H9 (cell line): ENCODE measurements at regions not wholly inside any gene's neighbourhood (a gene's known extent, or its start where the extent isn't known, plus 50 kb on each side); places are given as distances from the start of the nearest gene placed in this dataset.
A peak's percentile ranks its signal among the peaks of the same experiment; 100 is the strongest.
"Not testable (repeated sequence)": the region's sequence is repeated elsewhere in the genome, so short reads cannot be mapped to it uniquely, and the experiment has no call there.

Source experiments
- DNase-seq: peaks from one replicate; pipeline ENCODE4 v3.0.0-alpha.2; 2017
- H2AFZ ChIP-seq: one replicate; pipeline ENCODE4 v1.6.1; 2013; ENCODE audit warnings: mild to moderate bottlenecking, low read length, control low read depth, moderate library complexity
- H2AK5ac ChIP-seq: 2 replicates; pipeline ENCODE4 v1.6.1; 2013; ENCODE audit warnings: low read length, control low read depth, mixed read lengths; ENCODE audit not compliant: insufficient read length
- H2BK120ac ChIP-seq: one replicate; pipeline ENCODE4 v1.6.1; 2013; ENCODE audit warnings: low read depth, mild to moderate bottlenecking, low read length, control low read depth, inconsistent platforms; ENCODE audit not compliant: poor library complexity, severe bottlenecking
- H2BK12ac ChIP-seq: 2 replicates; pipeline ENCODE4 v1.6.1; 2013; ENCODE audit warnings: low read length, control low read depth, mixed read lengths, low read depth; ENCODE audit not compliant: insufficient read length
- H2BK15ac ChIP-seq: 2 replicates; pipeline ENCODE4 v1.6.1; 2013; ENCODE audit warnings: low read depth, low read length, control low read depth
- H2BK20ac ChIP-seq: one replicate; pipeline ENCODE4 v1.6.1; 2013; ENCODE audit warnings: low read depth, mild to moderate bottlenecking, low read length, control low read depth, inconsistent platforms; ENCODE audit not compliant: poor library complexity, severe bottlenecking
- H2BK5ac ChIP-seq: 2 replicates; pipeline ENCODE4 v1.6.1; 2013; ENCODE audit warnings: low read length, control low read depth, mixed read lengths; ENCODE audit not compliant: insufficient read length
- H3K14ac ChIP-seq: 2 replicates; pipeline ENCODE4 v1.6.1; 2013; ENCODE audit warnings: low read length, control low read depth; ENCODE audit not compliant: insufficient read depth
- H3K18ac ChIP-seq: 2 replicates; pipeline ENCODE4 v1.6.1; 2013; ENCODE audit warnings: low read depth, mild to moderate bottlenecking, mixed read lengths, low read length, control low read depth; ENCODE audit not compliant: insufficient read length
- H3K23ac ChIP-seq: 2 replicates; pipeline ENCODE4 v1.6.1; 2013; ENCODE audit warnings: low read length, control low read depth, mixed read lengths, low read depth; ENCODE audit not compliant: insufficient read length
- H3K23me2 ChIP-seq: 2 replicates; pipeline ENCODE4 v1.6.1; 2013; ENCODE audit warnings: low read depth, mild to moderate bottlenecking, mixed read lengths, low read length, control low read depth; ENCODE audit not compliant: insufficient read length, poor library complexity, severe bottlenecking
- H3K27ac ChIP-seq: 2 replicates; pipeline ENCODE4 v1.5.1; 2013; ENCODE audit warnings: low read length, control low read depth, mixed read lengths, low read depth; ENCODE audit not compliant: insufficient read length
- H3K27me3 ChIP-seq: 2 replicates; pipeline ENCODE4 v1.6.1; 2013; ENCODE audit warnings: low read length, control low read depth, inconsistent platforms; ENCODE audit not compliant: insufficient read depth
- H3K4ac ChIP-seq: 2 replicates; pipeline ENCODE4 v1.6.1; 2013; ENCODE audit warnings: low read depth, mild to moderate bottlenecking, control low read depth, inconsistent platforms, low read length, moderate library complexity
- H3K4me1 ChIP-seq: 2 replicates; pipeline ENCODE4 v1.6.1; 2013; ENCODE audit warnings: low read length, control low read depth, inconsistent platforms; ENCODE audit not compliant: insufficient read depth
- H3K4me2 ChIP-seq: 2 replicates; pipeline ENCODE4 v1.6.1; 2013; ENCODE audit warnings: low read length, control low read depth, mixed read lengths; ENCODE audit not compliant: insufficient read length, insufficient read depth
- H3K56ac ChIP-seq: 2 replicates; pipeline ENCODE4 v1.6.1; 2013; ENCODE audit warnings: low read depth, mild to moderate bottlenecking, mixed read lengths, low read length, control low read depth; ENCODE audit not compliant: insufficient read length
- H3K79me1 ChIP-seq: 2 replicates; pipeline ENCODE4 v1.6.1; 2013; ENCODE audit warnings: low read depth, mild to moderate bottlenecking, moderate library complexity, low read length, control low read depth, inconsistent platforms; ENCODE audit not compliant: insufficient read depth, poor library complexity, severe bottlenecking
- H3K79me2 ChIP-seq: 2 replicates; pipeline ENCODE4 v1.6.1; 2013; ENCODE audit warnings: low read length, control low read depth, inconsistent platforms; ENCODE audit not compliant: insufficient read depth
- H3K9ac ChIP-seq: 2 replicates; pipeline ENCODE4 v1.6.1; 2013; ENCODE audit warnings: low read length, control low read depth, mixed read lengths; ENCODE audit not compliant: insufficient read length; ENCODE audit errors: extremely low read depth
- H3K9me3 ChIP-seq: one replicate; pipeline ENCODE4 v1.6.1; 2013; ENCODE audit warnings: low read depth, low read length, inconsistent platforms; ENCODE audit not compliant: control insufficient read depth
- H3T11ph ChIP-seq: one replicate; pipeline ENCODE4 v1.6.1; 2013; ENCODE audit warnings: mild to moderate bottlenecking, low read length, control low read depth, inconsistent platforms
- H4K20me1 ChIP-seq: one replicate; pipeline ENCODE4 v1.6.1; 2013; ENCODE audit not compliant: control insufficient read depth, insufficient read length, insufficient read depth
- H4K5ac ChIP-seq: 2 replicates; pipeline ENCODE4 v1.6.1; 2013; ENCODE audit warnings: low read depth, mild to moderate bottlenecking, mixed read lengths, low read length, control low read depth; ENCODE audit not compliant: insufficient read length
- H4K8ac ChIP-seq: replicated peaks from 2 replicates; pipeline ENCODE4 v1.6.1; 2013; ENCODE audit warnings: low read length, control low read depth, mixed read lengths, low read depth; ENCODE audit not compliant: insufficient read length
- H4K91ac ChIP-seq: 2 replicates; pipeline ENCODE4 v1.6.1; 2013; ENCODE audit warnings: low read depth, mild to moderate bottlenecking, moderate library complexity, mixed read lengths, low read length, control low read depth; ENCODE audit not compliant: insufficient read length
- H3K27ac Mint-ChIP-seq, 3 experiments: 2 replicates in 2 of 3; 3 replicates in 1 of 3; pipeline ENCODE4 v1.8.0; 2020 to 2021; ENCODE audit warnings: mixed read lengths in 3 of 3, mild to moderate bottlenecking in 1 of 3, moderate library complexity in 1 of 3
- H3K27me3 Mint-ChIP-seq: 2 replicates; pipeline ENCODE4 v1.8.0; 2021; ENCODE audit warnings: low read depth, mild to moderate bottlenecking, moderate library complexity, mixed read lengths
- H3K36me3 Mint-ChIP-seq, 3 experiments: 2 replicates in 2 of 3; 3 replicates in 1 of 3; pipeline ENCODE4 v1.8.0; 2020 to 2021; ENCODE audit warnings: low read depth in 3 of 3, mixed read lengths in 3 of 3; ENCODE audit not compliant: insufficient read depth in 1 of 3
- H3K4me1 Mint-ChIP-seq, 2 experiments: 2 replicates each; pipeline ENCODE4 v1.8.0; 2020; ENCODE audit warnings: mixed read lengths in 2 of 2
- H3K4me3 Mint-ChIP-seq, 2 experiments: 2 replicates in 1 of 2; 3 replicates in 1 of 2; pipeline ENCODE4 v1.8.0; 2020 to 2021; ENCODE audit warnings: mild to moderate bottlenecking in 2 of 2, mixed read lengths in 2 of 2, moderate library complexity in 1 of 2
- H3K9me3 Mint-ChIP-seq, 2 experiments: 2 replicates in 1 of 2; 3 replicates in 1 of 2; pipeline ENCODE4 v1.8.0; 2020; ENCODE audit warnings: mild to moderate bottlenecking in 2 of 2, mixed read lengths in 2 of 2, moderate library complexity in 1 of 2
- CTCF ChIP-seq: fragments of 200-600 bp; sonication (generic); conservative IDR thresholded peaks from 3 replicates; pipeline ENCODE4 v1.8.0; 2021; ENCODE audit warnings: antibody characterized with exemption, mild to moderate bottlenecking
- WGBS: extraction: QIAGEN DNeasy Blood & Tissue Kit; methylation state at CpG from one replicate; pipeline ENCODE4 v1.1.7; 2013; ENCODE audit warnings: missing lambda C conversion rate, low lambda C conversion rate, mixed read lengths; ENCODE audit not compliant: insufficient read length; ENCODE audit errors: extremely low coverage; 5-methylcytosine and 5-hydroxymethylcytosine counted together

- H4K91ac ChIP-seq = no peak overlapping the region
- H3K4ac ChIP-seq = no peak overlapping the region
- no peak for DNase-seq
- Mint-ChIP-seq H3K4me1 (peaks cover 26 to 27% of the 10 kb centered on the region in 2 experiments), H3K4me3 (no peak overlapping the region; a peak in 1 of 5 replicates), H3K9me3 (peaks cover 9 to 22% of the 10 kb centered on the region in 2 experiments), H3K27ac (peak overlapping the region in 2 of 3 experiments; percentile 77 to 93; a peak in 4 of 7 replicates), H3K27me3 (no peaks in the 10 kb centered on the region), H3K36me3 (peaks cover 6 to 25% (median 24%) of the 10 kb centered on the region in 3 experiments)
- H3K9ac ChIP-seq = no peak overlapping the region
- no peaks in the 10 kb centered on the region for H3K23me2 ChIP-seq
- H3K27ac ChIP-seq = no peak overlapping the region
- no CpG with 5 or more reads among the region's 2 CpGs for WGBS
- H3K4me1 ChIP-seq = peaks cover 5% of the 10 kb centered on the region; the same call in 1 of the 2 replicates
- H3K4me2 ChIP-seq = no peak overlapping the region
- H2BK15ac ChIP-seq = no peak overlapping the region
- H2BK120ac ChIP-seq = no peak overlapping the region
- H4K8ac ChIP-seq = no peak overlapping the region
- no peaks in the 10 kb centered on the region for H3K27me3 ChIP-seq
- no peak overlapping the region for H2BK5ac ChIP-seq
- H4K5ac ChIP-seq = no peak overlapping the region
- no peak overlapping the region for H2AFZ ChIP-seq
- no peak overlapping the region for H2AK5ac ChIP-seq
- H3K14ac ChIP-seq = no peak overlapping the region
- H3K79me1 ChIP-seq = no peaks in the 10 kb centered on the region
- H3K23ac ChIP-seq = no peak overlapping the region
- H3K18ac ChIP-seq = no peak overlapping the region
- no peak overlapping the region for H3K56ac ChIP-seq
- no peaks in the 10 kb centered on the region for H4K20me1 ChIP-seq
- no peak overlapping the region for H2BK20ac ChIP-seq
- H2BK12ac ChIP-seq = no peak overlapping the region
- no peaks in the 10 kb centered on the region for H3K9me3 ChIP-seq
- no peak for TF ChIP-seq CTCF
- no peaks in the 10 kb centered on the region for H3K79me2 ChIP-seq
- H3T11ph ChIP-seq = no peak overlapping the region
Observed at GRCh38 chrX:96483647-96484160, 200.9 kb upstream of the DIAPH2 start.

GRCh38 chrX:96486687-96487086 lies 198.0 kb upstream of the DIAPH2 start:
- H3K4ac ChIP-seq, H3K4me3 Mint-ChIP-seq, H3K18ac ChIP-seq, DNase-seq, H3K4me2 ChIP-seq, H2BK12ac ChIP-seq, H2BK20ac ChIP-seq, H3K27ac Mint-ChIP-seq, H2BK120ac ChIP-seq, H3K14ac ChIP-seq, H3K56ac ChIP-seq, H3K79me1 ChIP-seq, H3K23me2 ChIP-seq, H3K79me2 ChIP-seq, H3K4me1 ChIP-seq, H2AFZ ChIP-seq, H2BK15ac ChIP-seq, H2AK5ac ChIP-seq, H3K9ac ChIP-seq, H2BK5ac ChIP-seq, H3K27ac ChIP-seq, H4K5ac ChIP-seq, H3K23ac ChIP-seq, H4K8ac ChIP-seq, H4K91ac ChIP-seq, H3K27me3 ChIP-seq, H3T11ph ChIP-seq, H3K9me3 ChIP-seq, H3K27me3 Mint-ChIP-seq, H4K20me1 ChIP-seq: not testable (repeated sequence)
- Mint-ChIP-seq H3K36me3 (peaks cover 6 to 25% (median 24%) of the 10 kb centered on the region in 3 experiments), H3K4me1 (peaks cover 26 to 27% of the 10 kb centered on the region in 2 experiments), H3K9me3 (peaks cover 9 to 31% of the 10 kb centered on the region in 2 experiments)
- no CpG with 5 or more reads among the region's 11 CpGs for WGBS
